Neural cell (in vitro differentiated cells): ENCODE measurements at regions not wholly inside any gene's neighbourhood (a gene's known extent, or its start where the extent isn't known, plus 50 kb on each side); places are given as distances from the start of the nearest gene placed in this dataset.

Experiments used
- H2AFZ ChIP-seq: fragments of 200-600, 300-800 bp; sonication (generic), shearing (Covaris generic); 2 replicates; pipeline ENCODE4 v1.6.0; 2014; ENCODE audit warnings: low read depth, mild to moderate bottlenecking, antibody characterized with exemption, low read length, moderate library complexity
- H3F3A ChIP-seq: fragments of 200-600 bp; shearing (Covaris generic); 2 replicates; pipeline ENCODE4 v1.6.1; 2016; ENCODE audit warnings: mild to moderate bottlenecking, moderate library complexity, mixed read lengths, antibody characterized with exemption, low read length; ENCODE audit not compliant: insufficient read depth, poor library complexity, severe bottlenecking
- H3K27ac ChIP-seq: fragments of 200-600, 300-800 bp; sonication (generic), shearing (Covaris generic); 2 replicates; pipeline ENCODE4 v1.5.1; 2014; ENCODE audit warnings: mild to moderate bottlenecking, low read length, moderate library complexity
- H3K27me3 ChIP-seq: fragments of 300-800, 200-600 bp; sonication (generic), shearing (Covaris generic); 2 replicates; pipeline ENCODE4 v1.6.0; 2014; ENCODE audit warnings: mild to moderate bottlenecking, low read depth, low read length, moderate library complexity; ENCODE audit not compliant: insufficient read depth
- H3K36me3 ChIP-seq: fragments of 300-800, 200-600 bp; sonication (generic), shearing (Covaris generic); 2 replicates; pipeline ENCODE4 v1.5.1; 2014; ENCODE audit warnings: mild to moderate bottlenecking, antibody characterized with exemption, low read length, moderate library complexity; ENCODE audit not compliant: insufficient read depth
- H3K4me2 ChIP-seq: fragments of 300-800, 200-600 bp; sonication (generic), shearing (Covaris generic); 2 replicates; pipeline ENCODE4 v1.6.0; 2014; ENCODE audit warnings: mild to moderate bottlenecking, low read length
- H3K4me3 ChIP-seq: fragments of 300-800, 200-600 bp; sonication (generic), shearing (Covaris generic); 2 replicates; pipeline ENCODE4 v1.5.1; 2014; ENCODE audit warnings: mild to moderate bottlenecking, low read length, moderate library complexity
- H3K79me2 ChIP-seq: fragments of 200-600 bp; shearing (Covaris generic); replicated peaks from 2 replicates; pipeline ENCODE4 v1.6.0; 2014; ENCODE audit warnings: mild to moderate bottlenecking, low read length, moderate library complexity; ENCODE audit not compliant: insufficient read depth
- H3K9ac ChIP-seq: fragments of 300-800, 200-600 bp; sonication (generic), shearing (Covaris generic); 2 replicates; pipeline ENCODE4 v1.6.1; 2016; ENCODE audit warnings: mild to moderate bottlenecking, low read length, mixed read lengths
- H3K9me2 ChIP-seq: fragments of 200-600 bp; shearing (Covaris generic); 2 replicates; pipeline ENCODE4 v1.6.1; 2016; ENCODE audit warnings: mild to moderate bottlenecking, low read length, mixed read lengths; ENCODE audit not compliant: insufficient read depth
- H3K9me3 ChIP-seq: fragments of 200-600, 300-800 bp; sonication (generic), shearing (Covaris generic); 2 replicates; pipeline ENCODE4 v1.6.1; 2016; ENCODE audit warnings: mild to moderate bottlenecking, mixed run types, low read length, moderate library complexity, mixed read lengths
- H4K20me1 ChIP-seq: fragments of 200-600 bp; shearing (Covaris generic); 2 replicates; pipeline ENCODE4 v1.6.1; 2016; ENCODE audit warnings: mild to moderate bottlenecking, mixed run types; ENCODE audit not compliant: insufficient read depth
- EP300 ChIP-seq: fragments of 450-650 bp; conservative IDR thresholded peaks from 2 replicates; pipeline ENCODE4 v1.6.1; 2014; ENCODE audit warnings: antibody characterized with exemption, mild to moderate bottlenecking, moderate library complexity; ENCODE audit not compliant: poor library complexity, severe bottlenecking
- EZH2 ChIP-seq: fragments of 200-600, 300-800 bp; shearing (Covaris generic), sonication (generic); IDR thresholded peaks from 2 replicates; pipeline ENCODE4 v1.6.1; 2014; ENCODE audit warnings: antibody characterized with exemption, low read length, borderline replicate concordance, mild to moderate bottlenecking; ENCODE audit not compliant: insufficient read depth, poor library complexity, severe bottlenecking
- MXI1 ChIP-seq: fragments of 450-650 bp; conservative IDR thresholded peaks from 2 replicates; pipeline ENCODE4 v1.6.1; 2014; ENCODE audit warnings: antibody characterized with exemption, mild to moderate bottlenecking; ENCODE audit not compliant: poor library complexity, severe bottlenecking
- POLR2AphosphoS5 ChIP-seq: IDR thresholded peaks from 2 replicates; pipeline ENCODE4 v1.6.1; 2012
- RAD21 ChIP-seq: fragments of 450-650 bp; conservative IDR thresholded peaks from 2 replicates; pipeline ENCODE4 v1.6.1; 2014; ENCODE audit warnings: antibody characterized with exemption, mild to moderate bottlenecking, moderate library complexity
- SMC3 ChIP-seq: fragments of 450-650 bp; conservative IDR thresholded peaks from 2 replicates; pipeline ENCODE4 v1.6.1; 2014; ENCODE audit warnings: antibody characterized with exemption, mild to moderate bottlenecking, moderate library complexity; ENCODE audit not compliant: poor library complexity
- TAF1 ChIP-seq: IDR thresholded peaks from 2 replicates; pipeline ENCODE4 v1.6.1; 2012; ENCODE audit warnings: low read depth
- TF ChIP-seq, protein P1 (sequence below): IDR thresholded peaks from 2 replicates; pipeline ENCODE4 v1.6.1; 2012; ENCODE audit warnings: borderline replicate concordance
- TF ChIP-seq, protein P2 (sequence below): fragments of 450-650 bp; IDR thresholded peaks from 2 replicates; pipeline ENCODE4 v1.5.1; 2014; ENCODE audit warnings: antibody characterized with exemption, mild to moderate bottlenecking, moderate library complexity; ENCODE audit not compliant: poor library complexity, severe bottlenecking

DNA sequence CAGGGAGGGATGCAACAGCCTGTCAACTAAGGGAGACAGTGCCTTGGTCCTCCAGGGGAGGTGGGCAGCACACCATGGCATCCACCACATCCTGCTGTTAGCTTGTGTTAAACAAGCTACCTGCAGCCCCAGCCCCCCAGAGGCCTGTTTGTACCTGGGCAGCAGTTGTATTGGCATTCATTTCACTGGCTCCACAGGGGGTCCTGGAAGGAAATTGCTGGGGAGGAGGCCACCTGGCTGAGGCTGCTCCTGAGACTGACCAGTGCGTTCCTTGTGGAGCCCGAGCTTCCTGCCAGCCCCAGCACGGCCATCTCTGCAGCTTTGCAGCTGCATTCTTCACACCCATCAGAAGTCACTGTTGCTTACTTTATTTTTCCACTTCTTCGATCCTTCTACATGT is 479.9 kb downstream of the INSC start:
- no peaks in the 10 kb centered on the region for H3K9me2 ChIP-seq
- no peaks in the 10 kb centered on the region for H3F3A ChIP-seq
- H3K36me3 ChIP-seq, result no peaks in the 10 kb centered on the region
- TF ChIP-seq POLR2AphosphoS5, result no peak
- no peak for TF ChIP-seq TAF1
- no peak for TF ChIP-seq MXI1
- H3K27ac ChIP-seq, result no peak overlapping the region
- H2AFZ ChIP-seq, result no peak overlapping the region
- H3K9ac ChIP-seq, result no peak overlapping the region
- no peaks in the 10 kb centered on the region for H3K27me3 ChIP-seq
- no peaks in the 10 kb centered on the region for H4K20me1 ChIP-seq
- H3K79me2 ChIP-seq, result no peaks in the 10 kb centered on the region
- H3K9me3 ChIP-seq, result peaks cover 2% of the 10 kb centered on the region
- no peak overlapping the region for H3K4me3 ChIP-seq
- no peak overlapping the region for H3K4me2 ChIP-seq

DNA sequence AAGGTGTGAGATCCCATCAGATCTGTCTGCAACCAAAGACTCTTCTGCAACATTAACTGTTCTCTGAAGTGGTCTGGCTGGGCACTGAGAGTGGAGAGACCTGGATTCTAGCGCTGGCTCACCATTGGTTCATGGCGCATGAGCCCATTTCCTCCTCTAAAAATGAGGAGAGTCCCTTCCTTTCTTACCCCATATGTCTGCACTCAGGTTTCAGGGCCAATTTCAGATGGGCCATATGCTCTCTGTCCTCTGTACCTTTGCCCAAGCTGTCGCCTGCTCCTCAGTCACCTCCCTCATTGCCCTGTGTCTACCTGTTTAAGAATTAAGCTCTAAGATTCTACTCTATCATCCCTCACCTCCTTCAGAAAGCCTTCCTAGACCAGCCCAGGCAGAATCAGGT is 484.7 kb downstream of the INSC start:
- Histone ChIP-seq H3K9me3 (peaks cover 2% of the 10 kb centered on the region), H2AFZ (no peak overlapping the region), H3K4me2 (no peak overlapping the region), H3K27ac (no peak overlapping the region), H3K4me3 (no peak overlapping the region), H3K9ac (no peak overlapping the region), H3K36me3 (no peaks in the 10 kb centered on the region), H3K79me2 (no peaks in the 10 kb centered on the region), H3K27me3 (no peaks in the 10 kb centered on the region), H3K9me2 (no peaks in the 10 kb centered on the region), H3F3A (no peaks in the 10 kb centered on the region), H4K20me1 (no peaks in the 10 kb centered on the region)
- TF ChIP-seq POLR2AphosphoS5 (no peak), EZH2 (no peak), EP300 (no peak), SMC3 (no peak), TAF1 (no peak), RAD21 (no peak), MXI1 (no peak)
- TF ChIP-seq, protein P1, sequence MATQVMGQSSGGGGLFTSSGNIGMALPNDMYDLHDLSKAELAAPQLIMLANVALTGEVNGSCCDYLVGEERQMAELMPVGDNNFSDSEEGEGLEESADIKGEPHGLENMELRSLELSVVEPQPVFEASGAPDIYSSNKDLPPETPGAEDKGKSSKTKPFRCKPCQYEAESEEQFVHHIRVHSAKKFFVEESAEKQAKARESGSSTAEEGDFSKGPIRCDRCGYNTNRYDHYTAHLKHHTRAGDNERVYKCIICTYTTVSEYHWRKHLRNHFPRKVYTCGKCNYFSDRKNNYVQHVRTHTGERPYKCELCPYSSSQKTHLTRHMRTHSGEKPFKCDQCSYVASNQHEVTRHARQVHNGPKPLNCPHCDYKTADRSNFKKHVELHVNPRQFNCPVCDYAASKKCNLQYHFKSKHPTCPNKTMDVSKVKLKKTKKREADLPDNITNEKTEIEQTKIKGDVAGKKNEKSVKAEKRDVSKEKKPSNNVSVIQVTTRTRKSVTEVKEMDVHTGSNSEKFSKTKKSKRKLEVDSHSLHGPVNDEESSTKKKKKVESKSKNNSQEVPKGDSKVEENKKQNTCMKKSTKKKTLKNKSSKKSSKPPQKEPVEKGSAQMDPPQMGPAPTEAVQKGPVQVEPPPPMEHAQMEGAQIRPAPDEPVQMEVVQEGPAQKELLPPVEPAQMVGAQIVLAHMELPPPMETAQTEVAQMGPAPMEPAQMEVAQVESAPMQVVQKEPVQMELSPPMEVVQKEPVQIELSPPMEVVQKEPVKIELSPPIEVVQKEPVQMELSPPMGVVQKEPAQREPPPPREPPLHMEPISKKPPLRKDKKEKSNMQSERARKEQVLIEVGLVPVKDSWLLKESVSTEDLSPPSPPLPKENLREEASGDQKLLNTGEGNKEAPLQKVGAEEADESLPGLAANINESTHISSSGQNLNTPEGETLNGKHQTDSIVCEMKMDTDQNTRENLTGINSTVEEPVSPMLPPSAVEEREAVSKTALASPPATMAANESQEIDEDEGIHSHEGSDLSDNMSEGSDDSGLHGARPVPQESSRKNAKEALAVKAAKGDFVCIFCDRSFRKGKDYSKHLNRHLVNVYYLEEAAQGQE, result no peak
- TF ChIP-seq, protein P2, sequence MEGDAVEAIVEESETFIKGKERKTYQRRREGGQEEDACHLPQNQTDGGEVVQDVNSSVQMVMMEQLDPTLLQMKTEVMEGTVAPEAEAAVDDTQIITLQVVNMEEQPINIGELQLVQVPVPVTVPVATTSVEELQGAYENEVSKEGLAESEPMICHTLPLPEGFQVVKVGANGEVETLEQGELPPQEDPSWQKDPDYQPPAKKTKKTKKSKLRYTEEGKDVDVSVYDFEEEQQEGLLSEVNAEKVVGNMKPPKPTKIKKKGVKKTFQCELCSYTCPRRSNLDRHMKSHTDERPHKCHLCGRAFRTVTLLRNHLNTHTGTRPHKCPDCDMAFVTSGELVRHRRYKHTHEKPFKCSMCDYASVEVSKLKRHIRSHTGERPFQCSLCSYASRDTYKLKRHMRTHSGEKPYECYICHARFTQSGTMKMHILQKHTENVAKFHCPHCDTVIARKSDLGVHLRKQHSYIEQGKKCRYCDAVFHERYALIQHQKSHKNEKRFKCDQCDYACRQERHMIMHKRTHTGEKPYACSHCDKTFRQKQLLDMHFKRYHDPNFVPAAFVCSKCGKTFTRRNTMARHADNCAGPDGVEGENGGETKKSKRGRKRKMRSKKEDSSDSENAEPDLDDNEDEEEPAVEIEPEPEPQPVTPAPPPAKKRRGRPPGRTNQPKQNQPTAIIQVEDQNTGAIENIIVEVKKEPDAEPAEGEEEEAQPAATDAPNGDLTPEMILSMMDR, result no peak

DNA sequence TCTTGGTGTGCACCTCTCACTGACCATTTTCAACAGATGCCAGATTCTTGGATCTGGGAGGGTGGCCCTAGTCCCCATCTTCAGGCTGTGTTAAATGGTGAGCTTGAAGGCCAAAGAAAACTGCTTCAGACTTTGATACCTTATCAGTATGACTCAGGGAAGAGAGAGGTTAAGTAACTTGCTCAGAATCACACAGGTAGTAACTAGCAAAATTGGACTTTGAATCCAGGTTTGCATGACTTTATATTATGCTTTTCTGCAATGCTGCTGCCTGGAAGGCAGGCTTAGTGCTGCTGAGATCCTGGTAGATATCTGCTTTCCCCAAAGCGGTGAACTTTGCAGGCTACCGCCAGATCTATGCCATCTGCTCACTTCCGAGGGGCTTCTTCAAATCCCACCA is 487.3 kb downstream of the INSC start:
- TF ChIP-seq RAD21 (no peak), POLR2AphosphoS5 (no peak), EZH2 (no peak), EP300 (no peak), SMC3 (no peak), TAF1 (no peak), MXI1 (no peak)
- TF ChIP-seq, protein P2, result no peak
- TF ChIP-seq, protein P1, result no peak
- Histone ChIP-seq H2AFZ (no peak overlapping the region), H3K36me3 (no peaks in the 10 kb centered on the region), H3K79me2 (no peaks in the 10 kb centered on the region), H3K27ac (no peak overlapping the region), H3K27me3 (no peaks in the 10 kb centered on the region), H3K4me2 (no peak overlapping the region), H3K9ac (no peak overlapping the region), H3K9me2 (no peaks in the 10 kb centered on the region), H3K9me3 (no peaks in the 10 kb centered on the region), H3F3A (no peaks in the 10 kb centered on the region), H3K4me3 (no peak overlapping the region), H4K20me1 (no peaks in the 10 kb centered on the region)
